ENCODE measurements at regions not wholly inside any gene's neighbourhood (a gene's known extent, or its start where the extent isn't known, plus 50 kb on each side); places are given as distances from the start of the nearest gene placed in this dataset.
"Not testable (repeated sequence)": the region's sequence is repeated elsewhere in the genome, so short reads cannot be mapped to it uniquely, and the experiment has no call there.

GRCh38 chr20:47907031-47907675 lies 121.9 kb upstream of the SULF2 start:
- Histone ChIP-seq H3K4me3 (no peak overlapping the region), H3K27ac (no peak overlapping the region)
- no peak for TF ChIP-seq CTCF (IDR thresholded peaks at IDR 0.05)
- no peak for DNase-seq (ENCODE audit: low spot score)

DNA sequence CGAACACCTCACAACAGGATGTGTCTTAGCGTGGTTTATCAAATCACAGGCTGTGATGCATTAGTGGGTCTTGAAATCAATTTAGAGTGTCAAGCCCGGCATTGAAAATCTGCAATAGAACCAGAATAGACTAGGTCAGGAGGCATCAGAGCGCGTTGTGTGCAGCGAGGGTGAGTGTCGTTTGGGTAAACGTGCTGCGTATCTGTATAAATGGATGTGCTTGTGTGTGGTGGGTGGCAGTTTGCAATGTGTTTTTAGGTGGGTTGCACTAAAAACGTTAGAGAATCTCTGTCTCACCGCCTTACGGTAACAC lies 121.0 kb upstream of the SULF2 start:
- H3K4me3 ChIP-seq, result no peak overlapping the region
- DNase-seq (ENCODE audit: low spot score), result no peak
- no peak overlapping the region for H3K27ac ChIP-seq
- no peak for TF ChIP-seq CTCF (IDR thresholded peaks at IDR 0.05)

- no peak for DNase-seq (ENCODE audit: low spot score)
- H3K4me3 ChIP-seq, result no peak overlapping the region
Measured at GRCh38 chr20:47905628-47906347, 120.5 kb upstream of the SULF2 start.

DNA sequence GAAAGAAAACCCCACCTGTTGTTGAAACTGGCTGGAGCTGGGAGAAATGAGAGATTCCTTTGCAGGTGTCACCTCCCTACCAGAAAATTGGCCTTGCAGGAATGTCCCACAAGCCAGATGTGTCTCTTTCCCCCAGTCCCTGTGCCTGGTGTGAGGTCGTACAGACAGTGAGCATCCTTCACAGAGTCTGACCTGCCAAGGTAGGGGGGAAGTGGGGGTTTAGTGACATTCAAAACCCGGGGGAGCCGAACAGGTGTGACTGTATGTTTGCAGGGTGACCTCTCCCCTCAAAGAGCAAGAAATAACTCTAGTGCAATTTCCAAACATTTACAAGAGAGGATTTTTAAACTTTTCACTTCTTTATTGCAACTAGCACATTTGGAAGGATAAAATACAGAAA lies 117.7 kb upstream of the SULF2 start:
- DNase-seq (ENCODE audit: low spot score); H3K27ac ChIP-seq; H3K4me3 ChIP-seq: not testable (repeated sequence)

More at GRCh38 chr20:47905628-47906347, 120.5 kb upstream of the SULF2 start:
- TF ChIP-seq CTCF (IDR thresholded peaks at IDR 0.05), result no peak
- no peak overlapping the region for H3K27ac ChIP-seq

- DNase-seq (ENCODE audit: low spot score); H3K4me3 ChIP-seq; H3K27ac ChIP-seq: not testable (repeated sequence)
Measured at GRCh38 chr20:47899313-47899712, 114.0 kb upstream of the SULF2 start.

GRCh38 chr20:47897461-47897860 lies 112.2 kb upstream of the SULF2 start:
- no peak overlapping the region for H3K4me3 ChIP-seq
- H3K27ac ChIP-seq, result no peak overlapping the region
- TF ChIP-seq CTCF (IDR thresholded peaks at IDR 0.05), result no peak
- no peak for DNase-seq (ENCODE audit: low spot score)

DNA sequence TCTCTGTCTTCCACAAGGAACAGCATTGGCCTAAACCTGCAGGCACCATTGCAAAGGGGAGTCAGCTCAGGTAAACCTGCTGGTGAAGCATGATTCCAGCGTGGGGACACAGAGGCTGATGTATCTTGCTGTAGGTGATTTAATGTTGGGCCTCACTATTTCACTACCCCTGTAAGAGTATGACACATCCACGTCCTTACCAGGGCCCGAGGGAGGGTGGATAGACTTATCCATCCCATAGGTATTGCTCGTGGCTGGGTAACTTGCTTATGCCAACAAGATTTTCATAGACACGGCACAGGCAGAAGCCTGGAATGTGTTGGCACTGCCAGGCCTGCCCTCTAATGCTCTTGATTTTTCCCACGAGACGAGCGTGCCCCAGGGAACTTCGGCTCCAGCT lies 107.4 kb upstream of the SULF2 start:
- not testable (repeated sequence) for H3K4me3 ChIP-seq; H3K27ac ChIP-seq; DNase-seq (ENCODE audit: low spot score)

DNA sequence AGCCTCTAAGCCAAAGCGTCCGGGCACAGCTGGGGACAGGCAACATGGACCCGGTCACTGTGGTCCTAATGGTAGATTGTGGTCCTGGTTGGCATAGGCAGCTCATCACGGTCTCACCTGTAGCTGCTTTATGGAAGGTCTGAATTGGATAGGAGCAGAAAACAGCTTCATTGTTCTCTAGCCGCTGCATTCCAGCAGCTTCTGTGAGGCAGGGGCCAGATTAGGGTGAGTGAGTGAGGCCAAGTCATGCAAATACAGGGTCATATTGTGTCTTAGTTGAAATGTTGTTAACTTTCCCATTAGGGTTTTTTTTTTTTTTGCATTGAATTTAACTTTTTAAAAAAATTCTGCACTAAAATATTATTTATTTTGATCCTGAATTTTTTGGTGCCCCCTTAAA lies 105.4 kb upstream of the SULF2 start:
- not testable (repeated sequence) for H3K4me3 ChIP-seq; DNase-seq (ENCODE audit: low spot score)

DNA sequence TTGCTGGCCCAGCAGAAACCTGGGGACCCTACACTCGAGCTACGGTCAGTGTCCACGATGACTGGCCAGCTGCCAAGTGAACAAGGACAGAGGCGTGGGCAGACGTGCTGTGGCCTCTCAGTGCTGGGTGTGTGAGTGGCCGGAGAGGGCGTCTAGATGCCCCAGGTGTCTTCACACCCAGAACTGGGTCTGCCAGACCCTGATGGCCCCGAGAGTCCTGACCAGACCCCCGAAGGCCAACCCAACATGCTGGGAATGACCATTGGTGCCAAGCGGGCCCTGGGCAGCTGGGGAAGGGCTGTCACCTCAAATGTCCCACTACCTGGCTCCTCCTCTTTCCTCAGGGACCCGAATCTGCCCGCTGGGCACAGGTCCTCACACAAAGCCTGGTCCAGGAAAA lies 104.5 kb upstream of the SULF2 start:
- not testable (repeated sequence) for H3K4me3 ChIP-seq; H3K27ac ChIP-seq; DNase-seq (ENCODE audit: low spot score)

More for the DNA sequence above, 105.4 kb upstream of the SULF2 start:
- H3K27ac ChIP-seq, result not testable (repeated sequence)

DNA sequence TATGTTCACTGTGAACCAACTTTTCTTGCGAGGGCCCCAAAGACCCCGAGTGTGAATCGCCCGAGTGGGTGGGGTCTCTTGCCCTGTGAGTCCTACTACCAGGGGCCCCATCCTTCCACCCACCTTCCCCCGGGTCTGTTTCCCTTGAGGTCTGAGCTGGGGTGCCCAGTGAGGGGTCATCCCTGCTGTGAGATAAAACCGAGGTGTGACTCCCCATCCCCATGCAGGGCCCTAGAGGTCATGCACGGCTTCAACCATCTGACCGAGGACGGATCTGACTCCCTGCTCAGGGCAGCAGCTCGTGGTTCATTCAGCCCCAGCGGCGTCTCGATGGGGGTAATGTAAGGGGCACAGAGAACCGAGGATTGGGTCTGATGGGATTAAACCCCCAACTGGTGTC lies 103.1 kb upstream of the SULF2 start:
- H3K27ac ChIP-seq, result no peak overlapping the region
- no peak overlapping the region for H3K4me3 ChIP-seq
- no peak for DNase-seq (ENCODE audit: low spot score)
- TF ChIP-seq CTCF (IDR thresholded peaks at IDR 0.05), result no peak
